Neural cell (in vitro differentiated cells): ENCODE measurements at regions not wholly inside any gene's neighbourhood (a gene's known extent, or its start where the extent isn't known, plus 50 kb on each side); places are given as distances from the start of the nearest gene placed in this dataset.

Source experiments
- H2AFZ ChIP-seq: fragments of 200-600, 300-800 bp; sonication (generic), shearing (Covaris generic); 2 replicates; pipeline ENCODE4 v1.6.0; 2014; ENCODE audit warnings: low read depth, mild to moderate bottlenecking, antibody characterized with exemption, low read length, moderate library complexity
- H3F3A ChIP-seq: fragments of 200-600 bp; shearing (Covaris generic); 2 replicates; pipeline ENCODE4 v1.6.1; 2016; ENCODE audit warnings: mild to moderate bottlenecking, moderate library complexity, mixed read lengths, antibody characterized with exemption, low read length; ENCODE audit not compliant: insufficient read depth, poor library complexity, severe bottlenecking
- H3K27ac ChIP-seq: fragments of 200-600, 300-800 bp; sonication (generic), shearing (Covaris generic); 2 replicates; pipeline ENCODE4 v1.5.1; 2014; ENCODE audit warnings: mild to moderate bottlenecking, low read length, moderate library complexity
- H3K27me3 ChIP-seq: fragments of 300-800, 200-600 bp; sonication (generic), shearing (Covaris generic); 2 replicates; pipeline ENCODE4 v1.6.0; 2014; ENCODE audit warnings: mild to moderate bottlenecking, low read depth, low read length, moderate library complexity; ENCODE audit not compliant: insufficient read depth
- H3K36me3 ChIP-seq: fragments of 300-800, 200-600 bp; sonication (generic), shearing (Covaris generic); 2 replicates; pipeline ENCODE4 v1.5.1; 2014; ENCODE audit warnings: mild to moderate bottlenecking, antibody characterized with exemption, low read length, moderate library complexity; ENCODE audit not compliant: insufficient read depth
- H3K4me2 ChIP-seq: fragments of 300-800, 200-600 bp; sonication (generic), shearing (Covaris generic); 2 replicates; pipeline ENCODE4 v1.6.0; 2014; ENCODE audit warnings: mild to moderate bottlenecking, low read length
- H3K4me3 ChIP-seq: fragments of 300-800, 200-600 bp; sonication (generic), shearing (Covaris generic); 2 replicates; pipeline ENCODE4 v1.5.1; 2014; ENCODE audit warnings: mild to moderate bottlenecking, low read length, moderate library complexity
- H3K79me2 ChIP-seq: fragments of 200-600 bp; shearing (Covaris generic); replicated peaks from 2 replicates; pipeline ENCODE4 v1.6.0; 2014; ENCODE audit warnings: mild to moderate bottlenecking, low read length, moderate library complexity; ENCODE audit not compliant: insufficient read depth
- H3K9ac ChIP-seq: fragments of 300-800, 200-600 bp; sonication (generic), shearing (Covaris generic); 2 replicates; pipeline ENCODE4 v1.6.1; 2016; ENCODE audit warnings: mild to moderate bottlenecking, low read length, mixed read lengths
- H3K9me2 ChIP-seq: fragments of 200-600 bp; shearing (Covaris generic); 2 replicates; pipeline ENCODE4 v1.6.1; 2016; ENCODE audit warnings: mild to moderate bottlenecking, low read length, mixed read lengths; ENCODE audit not compliant: insufficient read depth
- H3K9me3 ChIP-seq: fragments of 200-600, 300-800 bp; sonication (generic), shearing (Covaris generic); 2 replicates; pipeline ENCODE4 v1.6.1; 2016; ENCODE audit warnings: mild to moderate bottlenecking, mixed run types, low read length, moderate library complexity, mixed read lengths
- H4K20me1 ChIP-seq: fragments of 200-600 bp; shearing (Covaris generic); 2 replicates; pipeline ENCODE4 v1.6.1; 2016; ENCODE audit warnings: mild to moderate bottlenecking, mixed run types; ENCODE audit not compliant: insufficient read depth
- EP300 ChIP-seq: fragments of 450-650 bp; conservative IDR thresholded peaks from 2 replicates; pipeline ENCODE4 v1.6.1; 2014; ENCODE audit warnings: antibody characterized with exemption, mild to moderate bottlenecking, moderate library complexity; ENCODE audit not compliant: poor library complexity, severe bottlenecking
- EZH2 ChIP-seq: fragments of 200-600, 300-800 bp; shearing (Covaris generic), sonication (generic); IDR thresholded peaks from 2 replicates; pipeline ENCODE4 v1.6.1; 2014; ENCODE audit warnings: antibody characterized with exemption, low read length, borderline replicate concordance, mild to moderate bottlenecking; ENCODE audit not compliant: insufficient read depth, poor library complexity, severe bottlenecking
- MXI1 ChIP-seq: fragments of 450-650 bp; conservative IDR thresholded peaks from 2 replicates; pipeline ENCODE4 v1.6.1; 2014; ENCODE audit warnings: antibody characterized with exemption, mild to moderate bottlenecking; ENCODE audit not compliant: poor library complexity, severe bottlenecking
- POLR2AphosphoS5 ChIP-seq: IDR thresholded peaks from 2 replicates; pipeline ENCODE4 v1.6.1; 2012
- RAD21 ChIP-seq: fragments of 450-650 bp; conservative IDR thresholded peaks from 2 replicates; pipeline ENCODE4 v1.6.1; 2014; ENCODE audit warnings: antibody characterized with exemption, mild to moderate bottlenecking, moderate library complexity
- SMC3 ChIP-seq: fragments of 450-650 bp; conservative IDR thresholded peaks from 2 replicates; pipeline ENCODE4 v1.6.1; 2014; ENCODE audit warnings: antibody characterized with exemption, mild to moderate bottlenecking, moderate library complexity; ENCODE audit not compliant: poor library complexity
- TAF1 ChIP-seq: IDR thresholded peaks from 2 replicates; pipeline ENCODE4 v1.6.1; 2012; ENCODE audit warnings: low read depth
- TF ChIP-seq, protein P1 (sequence below): fragments of 450-650 bp; IDR thresholded peaks from 2 replicates; pipeline ENCODE4 v1.5.1; 2014; ENCODE audit warnings: antibody characterized with exemption, mild to moderate bottlenecking, moderate library complexity; ENCODE audit not compliant: poor library complexity, severe bottlenecking
- TF ChIP-seq, protein P2 (sequence below): IDR thresholded peaks from 2 replicates; pipeline ENCODE4 v1.6.1; 2012; ENCODE audit warnings: borderline replicate concordance

DNA sequence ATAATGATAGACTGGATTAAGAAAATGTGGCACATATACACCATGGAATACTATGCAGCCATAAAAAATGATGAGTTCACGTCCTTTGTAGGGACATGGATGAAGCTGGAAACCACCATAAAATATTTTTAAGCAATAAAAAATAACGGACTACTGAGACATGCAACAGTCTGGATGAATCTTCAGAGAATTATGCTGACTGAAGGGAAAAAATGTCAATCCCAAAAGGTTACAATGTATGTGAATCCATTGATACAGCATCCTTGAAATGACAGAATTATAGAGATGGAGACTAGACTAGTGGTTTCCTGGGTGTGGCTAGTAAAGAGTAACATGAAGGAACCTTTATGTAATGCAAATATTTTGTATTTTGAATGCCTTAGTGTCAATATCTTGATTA lies 1808.6 kb upstream of the NUDT12 start:
- Histone ChIP-seq H3K9me3 (no peaks in the 10 kb centered on the region), H3K27ac (no peak overlapping the region), H3K9me2 (no peaks in the 10 kb centered on the region), H3K4me2 (no peak overlapping the region), H3K79me2 (no peaks in the 10 kb centered on the region), H3F3A (no peaks in the 10 kb centered on the region), H3K9ac (no peak overlapping the region), H3K4me3 (no peak overlapping the region), H3K27me3 (no peaks in the 10 kb centered on the region), H4K20me1 (no peaks in the 10 kb centered on the region), H3K36me3 (no peaks in the 10 kb centered on the region), H2AFZ (no peak overlapping the region)
- TF ChIP-seq MXI1 (no peak), SMC3 (no peak), EP300 (no peak), TAF1 (no peak)
- TF ChIP-seq, protein P1, sequence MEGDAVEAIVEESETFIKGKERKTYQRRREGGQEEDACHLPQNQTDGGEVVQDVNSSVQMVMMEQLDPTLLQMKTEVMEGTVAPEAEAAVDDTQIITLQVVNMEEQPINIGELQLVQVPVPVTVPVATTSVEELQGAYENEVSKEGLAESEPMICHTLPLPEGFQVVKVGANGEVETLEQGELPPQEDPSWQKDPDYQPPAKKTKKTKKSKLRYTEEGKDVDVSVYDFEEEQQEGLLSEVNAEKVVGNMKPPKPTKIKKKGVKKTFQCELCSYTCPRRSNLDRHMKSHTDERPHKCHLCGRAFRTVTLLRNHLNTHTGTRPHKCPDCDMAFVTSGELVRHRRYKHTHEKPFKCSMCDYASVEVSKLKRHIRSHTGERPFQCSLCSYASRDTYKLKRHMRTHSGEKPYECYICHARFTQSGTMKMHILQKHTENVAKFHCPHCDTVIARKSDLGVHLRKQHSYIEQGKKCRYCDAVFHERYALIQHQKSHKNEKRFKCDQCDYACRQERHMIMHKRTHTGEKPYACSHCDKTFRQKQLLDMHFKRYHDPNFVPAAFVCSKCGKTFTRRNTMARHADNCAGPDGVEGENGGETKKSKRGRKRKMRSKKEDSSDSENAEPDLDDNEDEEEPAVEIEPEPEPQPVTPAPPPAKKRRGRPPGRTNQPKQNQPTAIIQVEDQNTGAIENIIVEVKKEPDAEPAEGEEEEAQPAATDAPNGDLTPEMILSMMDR: no peak
- TF ChIP-seq, protein P2, sequence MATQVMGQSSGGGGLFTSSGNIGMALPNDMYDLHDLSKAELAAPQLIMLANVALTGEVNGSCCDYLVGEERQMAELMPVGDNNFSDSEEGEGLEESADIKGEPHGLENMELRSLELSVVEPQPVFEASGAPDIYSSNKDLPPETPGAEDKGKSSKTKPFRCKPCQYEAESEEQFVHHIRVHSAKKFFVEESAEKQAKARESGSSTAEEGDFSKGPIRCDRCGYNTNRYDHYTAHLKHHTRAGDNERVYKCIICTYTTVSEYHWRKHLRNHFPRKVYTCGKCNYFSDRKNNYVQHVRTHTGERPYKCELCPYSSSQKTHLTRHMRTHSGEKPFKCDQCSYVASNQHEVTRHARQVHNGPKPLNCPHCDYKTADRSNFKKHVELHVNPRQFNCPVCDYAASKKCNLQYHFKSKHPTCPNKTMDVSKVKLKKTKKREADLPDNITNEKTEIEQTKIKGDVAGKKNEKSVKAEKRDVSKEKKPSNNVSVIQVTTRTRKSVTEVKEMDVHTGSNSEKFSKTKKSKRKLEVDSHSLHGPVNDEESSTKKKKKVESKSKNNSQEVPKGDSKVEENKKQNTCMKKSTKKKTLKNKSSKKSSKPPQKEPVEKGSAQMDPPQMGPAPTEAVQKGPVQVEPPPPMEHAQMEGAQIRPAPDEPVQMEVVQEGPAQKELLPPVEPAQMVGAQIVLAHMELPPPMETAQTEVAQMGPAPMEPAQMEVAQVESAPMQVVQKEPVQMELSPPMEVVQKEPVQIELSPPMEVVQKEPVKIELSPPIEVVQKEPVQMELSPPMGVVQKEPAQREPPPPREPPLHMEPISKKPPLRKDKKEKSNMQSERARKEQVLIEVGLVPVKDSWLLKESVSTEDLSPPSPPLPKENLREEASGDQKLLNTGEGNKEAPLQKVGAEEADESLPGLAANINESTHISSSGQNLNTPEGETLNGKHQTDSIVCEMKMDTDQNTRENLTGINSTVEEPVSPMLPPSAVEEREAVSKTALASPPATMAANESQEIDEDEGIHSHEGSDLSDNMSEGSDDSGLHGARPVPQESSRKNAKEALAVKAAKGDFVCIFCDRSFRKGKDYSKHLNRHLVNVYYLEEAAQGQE: no peak

GRCh38 chr5:105350486-105351140 lies 1788.0 kb upstream of the NUDT12 start:
- Histone ChIP-seq H3K79me2 (no peaks in the 10 kb centered on the region), H3K4me3 (no peak overlapping the region), H3K27me3 (no peaks in the 10 kb centered on the region), H2AFZ (no peak overlapping the region), H3K36me3 (no peaks in the 10 kb centered on the region), H3F3A (no peaks in the 10 kb centered on the region), H3K9me3 (no peaks in the 10 kb centered on the region), H3K27ac (no peak overlapping the region), H3K9ac (no peak overlapping the region), H3K9me2 (no peaks in the 10 kb centered on the region), H3K4me2 (no peak overlapping the region), H4K20me1 (no peaks in the 10 kb centered on the region)
- TF ChIP-seq, protein P2: no peak
- TF ChIP-seq SMC3: no peak
- TF ChIP-seq, protein P1: no peak
- no peak for TF ChIP-seq EZH2
- no peak for TF ChIP-seq POLR2AphosphoS5
- no peak for TF ChIP-seq TAF1
- TF ChIP-seq RAD21: no peak
- no peak for TF ChIP-seq EP300
- no peak for TF ChIP-seq MXI1
